ENCODE measurements at regions not wholly inside any gene's neighbourhood (a gene's known extent, or its start where the extent isn't known, plus 50 kb on each side); places are given as distances from the start of the nearest gene placed in this dataset.
A peak's percentile ranks its signal among the peaks of the same experiment; 100 is the strongest.
"Not testable (repeated sequence)": the region's sequence is repeated elsewhere in the genome, so short reads cannot be mapped to it uniquely, and the experiment has no call there.

DNA sequence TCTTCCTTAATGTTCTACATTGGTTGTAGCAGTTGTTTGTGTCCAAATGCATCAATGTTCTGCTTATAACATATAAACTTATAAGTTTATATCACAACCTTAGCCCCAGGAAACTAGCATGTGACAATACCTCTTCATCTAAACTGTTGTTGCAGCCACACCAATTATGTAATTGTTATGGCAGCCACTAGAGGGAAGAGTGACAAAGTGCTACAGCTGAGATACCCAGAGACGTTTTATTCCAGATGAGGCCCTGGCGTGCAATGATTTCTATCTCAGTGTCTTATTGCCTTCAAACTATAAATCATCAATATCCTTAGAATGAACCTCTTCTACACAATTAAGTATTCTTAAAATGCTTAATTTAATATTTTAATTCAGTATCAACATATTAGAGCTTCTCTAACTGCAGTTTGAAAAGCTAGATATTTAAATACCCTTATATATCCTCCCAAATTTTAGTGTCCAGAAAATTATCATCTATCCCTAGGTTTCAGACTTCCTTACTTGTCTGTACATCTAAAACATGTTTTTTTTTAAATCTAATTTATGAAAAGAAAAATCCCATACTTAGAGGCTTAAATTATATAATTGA lies 171.6 kb downstream of the PCDH10 start:
- peak; percentile 26 for DNase-seq (ENCODE audit: low read depth)
- TF ChIP-seq, protein P1, sequence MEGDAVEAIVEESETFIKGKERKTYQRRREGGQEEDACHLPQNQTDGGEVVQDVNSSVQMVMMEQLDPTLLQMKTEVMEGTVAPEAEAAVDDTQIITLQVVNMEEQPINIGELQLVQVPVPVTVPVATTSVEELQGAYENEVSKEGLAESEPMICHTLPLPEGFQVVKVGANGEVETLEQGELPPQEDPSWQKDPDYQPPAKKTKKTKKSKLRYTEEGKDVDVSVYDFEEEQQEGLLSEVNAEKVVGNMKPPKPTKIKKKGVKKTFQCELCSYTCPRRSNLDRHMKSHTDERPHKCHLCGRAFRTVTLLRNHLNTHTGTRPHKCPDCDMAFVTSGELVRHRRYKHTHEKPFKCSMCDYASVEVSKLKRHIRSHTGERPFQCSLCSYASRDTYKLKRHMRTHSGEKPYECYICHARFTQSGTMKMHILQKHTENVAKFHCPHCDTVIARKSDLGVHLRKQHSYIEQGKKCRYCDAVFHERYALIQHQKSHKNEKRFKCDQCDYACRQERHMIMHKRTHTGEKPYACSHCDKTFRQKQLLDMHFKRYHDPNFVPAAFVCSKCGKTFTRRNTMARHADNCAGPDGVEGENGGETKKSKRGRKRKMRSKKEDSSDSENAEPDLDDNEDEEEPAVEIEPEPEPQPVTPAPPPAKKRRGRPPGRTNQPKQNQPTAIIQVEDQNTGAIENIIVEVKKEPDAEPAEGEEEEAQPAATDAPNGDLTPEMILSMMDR (IDR thresholded peaks at IDR 0.05; ENCODE audit: insufficient read depth, low read depth, low read length, missing control alignments) = peak; percentile 58
- H3K4me3 ChIP-seq (ENCODE audit: low read depth, low read length) = no peak overlapping the region

DNA sequence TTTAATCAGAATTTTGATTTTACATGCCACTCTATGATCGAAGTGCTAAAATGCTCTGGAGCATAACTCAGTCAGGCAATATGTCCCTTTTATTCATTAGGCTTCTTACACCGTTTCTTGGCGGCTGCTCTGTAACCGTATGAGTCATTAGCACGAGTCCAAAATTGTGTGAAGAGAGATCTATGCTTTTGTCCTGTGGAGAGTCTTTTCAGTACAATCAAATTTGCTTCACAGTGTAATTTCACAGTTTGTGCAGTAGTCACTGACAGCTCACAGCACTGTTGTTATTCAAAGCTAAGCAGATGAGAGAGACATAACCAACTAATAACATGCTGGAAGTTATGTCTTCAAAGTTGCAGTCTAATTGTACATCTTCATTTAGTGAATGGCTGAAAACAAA lies 167.8 kb downstream of the PCDH10 start:
- DNase-seq (ENCODE audit: low read depth) = no peak
- TF ChIP-seq, protein P1 (IDR thresholded peaks at IDR 0.05; ENCODE audit: insufficient read depth, low read depth, low read length, missing control alignments) = no peak
- no peak overlapping the region for H3K4me3 ChIP-seq (ENCODE audit: low read depth, low read length)

DNA sequence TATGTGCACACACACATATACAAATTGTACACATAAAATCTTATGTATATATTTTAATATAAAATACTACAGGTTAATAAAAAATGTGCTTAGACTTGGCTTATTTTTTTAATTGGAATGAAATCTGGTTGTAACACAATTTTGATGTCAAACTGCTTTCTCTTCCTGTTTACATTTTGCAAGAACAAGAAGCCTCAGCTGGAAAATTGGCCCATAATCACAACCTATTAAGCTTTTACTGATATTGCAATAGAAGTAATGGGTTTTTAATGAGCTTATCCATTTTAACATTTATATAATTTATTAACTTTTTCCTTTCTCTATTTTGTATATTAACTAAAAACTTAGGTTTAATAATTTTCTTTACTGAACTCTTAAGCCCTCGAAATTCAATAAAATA lies 165.9 kb downstream of the PCDH10 start:
- TF ChIP-seq, protein P1 (IDR thresholded peaks at IDR 0.05; ENCODE audit: insufficient read depth, low read depth, low read length, missing control alignments) = no peak
- DNase-seq (ENCODE audit: low read depth) = no peak
- no peak overlapping the region for H3K4me3 ChIP-seq (ENCODE audit: low read depth, low read length)

DNA sequence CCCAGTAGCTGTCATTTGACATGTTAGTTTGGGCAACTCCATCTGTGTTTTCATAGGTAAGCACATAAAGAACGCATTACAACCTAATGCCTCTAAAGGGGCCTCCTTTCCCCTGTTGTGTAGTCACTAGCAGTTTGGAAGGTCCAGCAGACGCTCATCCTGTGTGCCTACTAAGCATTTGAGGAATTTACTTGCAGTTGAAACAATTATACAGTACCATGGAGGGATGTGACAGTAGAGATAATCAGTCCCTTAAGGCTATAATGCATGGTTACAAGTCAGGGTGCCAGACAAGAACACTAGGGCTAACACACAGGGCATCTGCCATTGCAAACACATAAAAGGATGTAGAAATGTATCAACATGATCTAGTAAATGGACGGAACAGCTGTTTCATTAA lies 138.3 kb downstream of the PCDH10 start:
- no peak for DNase-seq (ENCODE audit: low read depth)
- no peak overlapping the region for H3K4me3 ChIP-seq (ENCODE audit: low read depth, low read length)
- TF ChIP-seq, protein P1 (IDR thresholded peaks at IDR 0.05; ENCODE audit: insufficient read depth, low read depth, low read length, missing control alignments) = no peak

DNA sequence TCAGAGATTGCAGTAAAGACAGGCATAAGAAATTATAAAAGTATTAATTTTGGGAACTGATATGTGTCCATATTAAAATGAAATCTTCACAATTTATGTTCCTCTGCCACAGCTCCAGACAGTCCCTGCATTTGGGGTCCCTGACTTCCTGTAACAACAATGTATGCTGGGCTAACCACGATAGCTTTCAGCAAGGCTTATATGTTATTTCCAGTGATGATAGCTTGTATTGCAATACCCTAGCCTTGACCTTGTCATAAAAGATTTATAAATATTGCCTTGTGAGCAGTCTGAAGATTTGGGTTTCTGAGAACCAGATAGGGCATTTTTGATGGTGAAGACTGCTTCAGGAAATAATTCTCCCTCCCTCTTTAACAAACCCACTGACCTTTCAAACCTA lies 129.5 kb downstream of the PCDH10 start:
- no peak overlapping the region for H3K4me3 ChIP-seq (ENCODE audit: low read depth, low read length)
- TF ChIP-seq, protein P1 (IDR thresholded peaks at IDR 0.05; ENCODE audit: insufficient read depth, low read depth, low read length, missing control alignments) = no peak
- no peak for DNase-seq (ENCODE audit: low read depth)

DNA sequence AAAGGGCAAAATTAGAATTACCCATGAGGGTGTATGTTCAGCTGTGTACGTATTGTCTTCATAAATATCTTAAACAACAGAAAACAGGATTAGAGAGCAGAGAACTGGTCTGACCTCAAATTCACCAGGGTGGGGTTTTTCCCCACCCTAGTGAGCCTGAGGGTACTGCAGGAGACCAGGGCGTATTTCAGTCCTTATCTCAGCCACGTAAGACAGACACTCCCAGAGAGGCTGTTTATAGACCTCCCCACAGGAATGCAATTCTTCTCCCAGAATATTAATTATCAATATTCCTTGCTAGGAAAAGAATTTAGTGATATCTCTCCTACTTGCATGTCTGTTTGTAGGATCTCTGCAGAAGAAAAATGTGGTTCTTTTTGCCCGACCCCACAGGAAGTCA lies 128.8 kb downstream of the PCDH10 start:
- not testable (repeated sequence) for H3K4me3 ChIP-seq (ENCODE audit: low read depth, low read length); DNase-seq (ENCODE audit: low read depth)

DNA sequence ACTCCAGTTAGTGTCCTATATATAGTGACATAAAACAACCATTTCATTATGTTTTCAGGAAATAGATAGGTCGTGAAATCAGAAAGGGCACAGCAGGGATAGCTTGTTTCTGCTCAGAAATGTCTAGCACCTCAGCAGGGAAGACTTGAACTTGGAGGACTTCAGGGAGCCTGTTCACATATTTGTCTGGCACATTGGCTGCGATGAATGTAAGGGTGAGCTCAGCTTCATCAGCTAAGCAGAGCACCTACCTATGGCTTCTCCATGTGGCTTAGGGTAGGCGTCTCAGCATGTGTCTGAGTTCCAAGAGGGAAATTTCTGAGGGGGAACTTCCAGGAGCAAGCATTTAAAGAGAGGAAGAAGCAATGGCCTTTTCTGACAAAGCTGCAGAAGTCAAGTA lies 126.2 kb downstream of the PCDH10 start:
- no peak for DNase-seq (ENCODE audit: low read depth)
- H3K4me3 ChIP-seq (ENCODE audit: low read depth, low read length) = no peak overlapping the region
- TF ChIP-seq, protein P1 (IDR thresholded peaks at IDR 0.05; ENCODE audit: insufficient read depth, low read depth, low read length, missing control alignments) = no peak

All from GM12865 (cell line).